Glutamatergic neuron (in vitro differentiated cells): ENCODE measurements at regions not wholly inside any gene's neighbourhood (a gene's known extent, or its start where the extent isn't known, plus 50 kb on each side); places are given as distances from the start of the nearest gene placed in this dataset.

Experiments used
- DNase-seq: peaks from one replicate; pipeline ENCODE4 v3.0.0; 2022
- H3K27ac Mint-ChIP-seq: one replicate; pipeline ENCODE4 v1.8.0; 2020; ENCODE audit warnings: mild to moderate bottlenecking, mixed read lengths, inconsistent platforms; ENCODE audit not compliant: unreplicated experiment
- H3K27me3 Mint-ChIP-seq: one replicate; pipeline ENCODE4 v1.8.0; 2020; ENCODE audit warnings: mild to moderate bottlenecking, moderate library complexity, mixed read lengths, inconsistent platforms; ENCODE audit not compliant: unreplicated experiment
- H3K36me3 Mint-ChIP-seq: one replicate; pipeline ENCODE4 v1.8.0; 2020; ENCODE audit warnings: mild to moderate bottlenecking, mixed read lengths, inconsistent platforms; ENCODE audit not compliant: unreplicated experiment
- H3K4me1 Mint-ChIP-seq: one replicate; pipeline ENCODE4 v1.8.0; 2020; ENCODE audit warnings: mild to moderate bottlenecking, low read depth, mixed read lengths, inconsistent platforms; ENCODE audit not compliant: unreplicated experiment
- H3K4me3 Mint-ChIP-seq: one replicate; pipeline ENCODE4 v1.8.0; 2020; ENCODE audit warnings: mild to moderate bottlenecking, mixed read lengths, inconsistent platforms; ENCODE audit not compliant: unreplicated experiment
- H3K9me3 Mint-ChIP-seq: one replicate; pipeline ENCODE4 v1.8.0; 2020; ENCODE audit warnings: mild to moderate bottlenecking, moderate library complexity, mixed read lengths, inconsistent platforms; ENCODE audit not compliant: unreplicated experiment
- CTCF ChIP-seq: fragments of 200-600 bp; sonication (generic); IDR thresholded peaks from one replicate; pipeline ENCODE4 v1.5.0; 2021; ENCODE audit not compliant: partially characterized antibody, unreplicated experiment

DNA sequence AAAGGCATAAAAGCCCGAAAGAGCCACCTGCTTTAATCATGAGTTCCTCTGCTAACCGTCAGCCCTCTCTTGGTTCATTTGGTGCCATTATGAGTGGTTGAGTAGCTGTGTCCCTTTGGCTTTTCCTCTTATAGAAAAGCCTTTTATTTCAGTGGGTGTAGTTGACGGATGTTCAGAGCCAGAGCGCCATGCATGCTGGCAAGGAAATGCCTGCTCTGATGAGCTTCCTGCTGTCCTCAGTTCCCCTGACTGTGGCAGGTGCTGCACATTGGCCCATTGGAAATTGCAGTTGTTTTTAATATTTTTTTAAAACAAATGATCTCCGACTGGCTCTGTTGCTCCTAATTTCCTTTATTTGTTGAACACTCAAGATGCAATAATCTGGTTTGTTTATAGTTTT is 77.3 kb upstream of the LIMCH1 start:
- no peak for DNase-seq
- Mint-ChIP-seq H3K36me3 (no peaks in the 10 kb centered on the region), H3K4me3 (no peak overlapping the region), H3K27me3 (no peaks in the 10 kb centered on the region), H3K9me3 (peaks cover 7% of the 10 kb centered on the region), H3K27ac (no peak overlapping the region), H3K4me1 (peaks cover 12% of the 10 kb centered on the region)
- no peak for TF ChIP-seq CTCF

DNA sequence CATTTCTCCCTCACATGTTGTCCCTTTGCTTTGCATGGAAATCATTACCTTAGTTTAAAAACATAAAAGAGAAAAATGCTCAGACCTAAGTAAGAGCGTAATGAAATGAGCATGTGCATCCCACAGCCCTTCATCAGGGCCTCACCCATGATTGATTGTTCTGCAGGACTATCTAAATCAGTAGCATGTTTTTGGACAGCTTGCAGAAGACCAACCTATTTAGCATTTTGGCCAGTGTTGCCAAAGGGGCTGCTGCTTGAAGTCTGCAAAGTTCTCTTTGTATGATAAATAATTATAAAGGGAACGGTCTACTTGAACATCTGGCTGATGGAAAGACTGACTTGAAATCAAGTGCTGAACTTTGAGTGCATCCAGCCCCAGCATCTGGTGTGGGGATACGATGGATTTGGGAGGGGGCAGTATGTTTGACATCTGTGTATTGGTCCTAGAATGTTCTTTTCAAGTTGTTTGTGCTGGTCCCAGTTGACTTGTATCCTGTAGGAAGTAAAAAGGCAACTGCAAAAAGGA is 76.1 kb upstream of the LIMCH1 start:
- Mint-ChIP-seq H3K36me3 (no peaks in the 10 kb centered on the region), H3K27me3 (no peaks in the 10 kb centered on the region), H3K4me1 (peaks cover 12% of the 10 kb centered on the region), H3K9me3 (peaks cover 7% of the 10 kb centered on the region), H3K27ac (no peak overlapping the region), H3K4me3 (no peak overlapping the region)
- DNase-seq, result no peak
- no peak for TF ChIP-seq CTCF

- Mint-ChIP-seq H3K4me1 (peaks cover 12% of the 10 kb centered on the region), H3K27ac (no peak overlapping the region), H3K9me3 (peaks cover 4% of the 10 kb centered on the region), H3K27me3 (peaks cover 3% of the 10 kb centered on the region), H3K36me3 (peaks cover 4% of the 10 kb centered on the region), H3K4me3 (no peak overlapping the region)
- TF ChIP-seq CTCF, result no peak
- DNase-seq, result no peak
These were observed 72.7 kb upstream of the LIMCH1 start for GRCh38 chr4:41465146-41465761.

GRCh38 chr4:41466249-41466648 is 71.7 kb upstream of the LIMCH1 start:
- H3K4me3 Mint-ChIP-seq, result no peak overlapping the region
- no peak overlapping the region for H3K27ac Mint-ChIP-seq
- peaks cover 7% of the 10 kb centered on the region for H3K36me3 Mint-ChIP-seq
- no peak for DNase-seq
- H3K27me3 Mint-ChIP-seq, result peaks cover 3% of the 10 kb centered on the region
- peaks cover 7% of the 10 kb centered on the region for H3K9me3 Mint-ChIP-seq
- H3K4me1 Mint-ChIP-seq, result peaks cover 8% of the 10 kb centered on the region
- TF ChIP-seq CTCF, result no peak

GRCh38 chr4:41468122-41468521 is 69.8 kb upstream of the LIMCH1 start:
- Mint-ChIP-seq H3K27ac (no peak overlapping the region), H3K4me3 (no peak overlapping the region), H3K4me1 (peaks cover 2% of the 10 kb centered on the region), H3K9me3 (peaks cover 7% of the 10 kb centered on the region), H3K36me3 (peaks cover 7% of the 10 kb centered on the region), H3K27me3 (peaks cover 3% of the 10 kb centered on the region)
- DNase-seq, result no peak
- no peak for TF ChIP-seq CTCF
